ENCODE measurements at regions not wholly inside any gene's neighbourhood (a gene's known extent, or its start where the extent isn't known, plus 50 kb on each side); places are given as distances from the start of the nearest gene placed in this dataset.

DNA sequence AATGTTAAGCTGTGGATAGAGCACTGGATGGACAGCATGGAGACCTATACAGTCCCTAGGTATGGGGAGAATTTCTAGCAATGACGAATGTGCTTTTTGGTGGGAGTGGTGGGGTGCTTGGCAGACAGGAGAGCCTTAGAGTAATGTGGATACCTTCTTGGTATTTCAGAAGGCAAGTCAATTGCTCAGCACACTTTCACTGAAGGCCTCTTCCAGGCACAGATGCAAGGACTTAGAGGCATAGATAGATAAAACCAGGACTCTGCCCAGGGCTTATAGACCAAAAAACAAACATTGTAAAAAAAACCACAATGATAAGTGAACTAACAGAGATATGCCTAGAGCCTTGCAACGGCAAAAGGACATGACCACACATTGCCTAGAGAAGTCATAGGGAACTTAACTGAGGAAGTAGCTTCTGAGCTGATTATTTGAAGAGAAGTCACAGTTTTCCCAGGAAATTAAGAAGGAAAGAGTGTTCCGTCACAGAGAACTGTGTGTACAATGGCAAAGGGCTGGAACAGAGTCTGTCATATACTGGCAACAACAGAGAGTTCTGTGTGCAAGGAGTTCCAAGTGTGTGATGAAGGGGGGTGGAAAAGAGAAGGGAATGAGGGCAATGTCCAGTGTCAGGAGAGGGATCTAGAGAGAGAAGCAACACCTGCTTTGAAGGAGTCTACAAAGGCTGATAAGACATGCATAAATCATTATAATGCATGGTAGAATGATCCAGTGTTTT is 65.9 kb upstream of the PICALM start:
- DNase-seq (ENCODE audit: low read depth, low spot score): no peak
- H3K4me3 ChIP-seq (ENCODE audit: low read depth, low read length): no peak overlapping the region
- TF ChIP-seq, protein P1, sequence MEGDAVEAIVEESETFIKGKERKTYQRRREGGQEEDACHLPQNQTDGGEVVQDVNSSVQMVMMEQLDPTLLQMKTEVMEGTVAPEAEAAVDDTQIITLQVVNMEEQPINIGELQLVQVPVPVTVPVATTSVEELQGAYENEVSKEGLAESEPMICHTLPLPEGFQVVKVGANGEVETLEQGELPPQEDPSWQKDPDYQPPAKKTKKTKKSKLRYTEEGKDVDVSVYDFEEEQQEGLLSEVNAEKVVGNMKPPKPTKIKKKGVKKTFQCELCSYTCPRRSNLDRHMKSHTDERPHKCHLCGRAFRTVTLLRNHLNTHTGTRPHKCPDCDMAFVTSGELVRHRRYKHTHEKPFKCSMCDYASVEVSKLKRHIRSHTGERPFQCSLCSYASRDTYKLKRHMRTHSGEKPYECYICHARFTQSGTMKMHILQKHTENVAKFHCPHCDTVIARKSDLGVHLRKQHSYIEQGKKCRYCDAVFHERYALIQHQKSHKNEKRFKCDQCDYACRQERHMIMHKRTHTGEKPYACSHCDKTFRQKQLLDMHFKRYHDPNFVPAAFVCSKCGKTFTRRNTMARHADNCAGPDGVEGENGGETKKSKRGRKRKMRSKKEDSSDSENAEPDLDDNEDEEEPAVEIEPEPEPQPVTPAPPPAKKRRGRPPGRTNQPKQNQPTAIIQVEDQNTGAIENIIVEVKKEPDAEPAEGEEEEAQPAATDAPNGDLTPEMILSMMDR (IDR thresholded peaks at IDR 0.05; ENCODE audit: insufficient read depth, low read length, missing control alignments): no peak
- ChIA-PET CTCF (interaction anchor here (1.3 kb wide), 1 partner anchor 11 kb away, joined by 3 read pairs; no protein-coding TSS in a partner anchor), POLR2A (no interaction called here)

DNA sequence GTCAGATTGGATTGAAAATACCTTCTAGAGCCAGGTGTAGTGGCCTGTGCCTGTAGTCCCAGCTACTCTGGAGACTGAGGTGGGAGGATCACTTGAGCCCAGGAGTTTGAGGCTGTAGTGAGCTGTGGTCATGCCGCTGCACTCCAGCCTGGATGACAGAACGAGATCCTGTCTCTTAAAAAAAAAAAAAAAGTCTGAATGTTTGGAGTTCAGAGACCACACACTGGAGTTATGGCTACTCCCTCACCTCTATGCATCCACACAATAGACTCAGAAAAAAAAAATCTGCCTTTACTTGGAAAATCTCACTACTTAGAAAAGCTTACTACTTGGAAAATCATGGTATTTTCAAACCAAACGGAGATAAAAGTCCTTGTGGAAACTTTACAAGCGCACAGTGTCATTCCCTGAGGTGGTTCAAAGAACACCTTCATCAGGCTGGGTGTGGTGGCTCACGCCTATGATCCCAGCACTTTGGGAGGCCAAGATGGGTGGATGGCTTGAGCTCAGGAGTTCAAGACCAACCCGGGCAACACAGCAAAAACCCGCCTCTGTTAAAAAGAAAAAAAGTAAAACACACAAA is 63.9 kb upstream of the PICALM start:
- no peak overlapping the region for H3K4me3 ChIP-seq (ENCODE audit: low read depth, low read length)
- TF ChIP-seq, protein P1 (IDR thresholded peaks at IDR 0.05; ENCODE audit: insufficient read depth, low read length, missing control alignments): no peak
- DNase-seq (ENCODE audit: low read depth, low spot score): no peak
- ChIA-PET CTCF (no interaction called here), POLR2A (interaction anchor here (1.1 kb wide), 1 partner anchor 18 kb away, joined by 4 read pairs; no protein-coding TSS in a partner anchor)

DNA sequence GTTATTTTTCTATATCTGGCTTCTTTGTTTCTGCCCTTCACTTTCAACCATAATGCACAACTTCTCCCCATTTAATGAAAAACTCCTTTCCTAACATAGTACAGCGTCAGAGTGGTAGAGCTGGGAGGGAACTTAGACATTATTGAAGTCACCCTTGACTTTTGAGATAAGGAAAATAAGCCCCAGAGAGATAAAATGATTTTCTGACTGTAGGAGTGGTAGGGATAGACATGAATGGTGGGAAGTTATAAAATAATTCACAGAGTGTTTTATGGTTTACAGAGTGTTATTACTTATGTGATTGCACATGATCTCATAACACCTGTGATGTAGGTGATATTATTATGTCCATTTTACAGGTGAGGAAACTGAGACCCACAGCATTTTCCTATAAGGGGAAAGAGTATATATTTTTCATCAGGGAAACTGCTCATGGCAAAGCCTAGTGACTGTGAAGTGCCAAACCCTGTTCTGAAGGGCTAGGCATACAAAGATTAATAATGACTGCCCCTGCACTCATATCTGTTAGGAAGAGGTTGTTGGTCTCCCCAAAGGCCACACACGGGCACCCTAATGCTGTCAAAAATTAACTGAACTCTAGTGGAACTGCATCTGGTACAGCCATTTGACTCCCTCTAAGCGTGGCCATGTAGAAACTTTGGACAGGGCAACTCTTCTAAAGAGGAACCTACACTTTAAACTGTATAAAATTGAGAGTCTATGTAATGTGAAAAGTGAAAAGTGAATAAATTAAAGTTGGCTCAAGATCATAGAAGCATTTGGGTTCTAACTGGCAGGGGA is 61.1 kb upstream of the PICALM start:
- TF ChIP-seq, protein P1 (IDR thresholded peaks at IDR 0.05; ENCODE audit: insufficient read depth, low read length, missing control alignments): no peak
- DNase-seq (ENCODE audit: low read depth, low spot score): no peak
- no peak overlapping the region for H3K4me3 ChIP-seq (ENCODE audit: low read depth, low read length)
- POLR2A ChIA-PET: no interaction called here
- CTCF ChIA-PET: no interaction called here

DNA sequence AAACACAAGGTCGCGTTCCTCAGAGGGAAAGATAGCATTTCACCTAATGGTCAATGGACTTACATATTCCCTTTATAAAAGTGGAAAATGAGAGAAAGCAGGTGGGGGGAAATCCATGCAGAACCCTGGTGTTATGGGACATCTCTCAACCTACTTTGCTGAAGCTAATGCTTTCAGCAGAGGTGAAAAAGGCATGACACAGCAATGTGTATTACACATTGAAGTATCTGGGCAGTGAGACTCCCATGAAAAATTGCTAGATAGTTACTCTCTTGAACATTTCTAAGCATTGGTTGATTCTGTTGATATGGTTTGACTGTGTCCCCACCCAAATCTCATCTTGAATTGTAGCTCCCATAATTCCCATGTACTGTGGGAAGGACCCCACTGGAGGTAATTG is 60.0 kb upstream of the PICALM start:
- DNase-seq (ENCODE audit: low read depth, low spot score): no peak
- ChIA-PET POLR2A (no interaction called here), CTCF (no interaction called here)

DNA sequence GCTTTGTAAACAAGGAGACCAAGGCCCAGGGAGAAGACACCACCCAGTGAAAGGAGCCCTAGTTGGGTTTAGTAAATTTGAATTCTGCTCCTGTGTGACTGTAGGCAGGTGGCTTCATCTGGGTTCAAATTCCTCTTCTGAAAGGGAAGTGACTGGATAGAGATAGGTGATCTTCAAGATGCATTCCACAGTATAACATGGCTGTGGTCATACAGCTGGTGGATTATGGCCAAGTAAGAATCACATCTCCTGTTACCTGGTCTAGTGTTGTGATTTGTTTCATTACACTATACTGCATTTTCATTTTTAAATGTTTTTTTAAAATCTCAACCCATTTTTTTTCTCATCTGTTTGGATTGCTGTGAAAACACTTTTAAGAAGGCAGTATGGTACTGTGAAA is 58.0 kb upstream of the PICALM start:
- CTCF ChIA-PET: no interaction called here
- POLR2A ChIA-PET: no interaction called here
- DNase-seq (ENCODE audit: low read depth, low spot score): no peak

More for the DNA sequence above, 60.0 kb upstream of the PICALM start:
- no peak overlapping the region for H3K4me3 ChIP-seq (ENCODE audit: low read depth, low read length)
- TF ChIP-seq, protein P1 (IDR thresholded peaks at IDR 0.05; ENCODE audit: insufficient read depth, low read length, missing control alignments): no peak

More for the DNA sequence above, 58.0 kb upstream of the PICALM start:
- H3K4me3 ChIP-seq (ENCODE audit: low read depth, low read length): no peak overlapping the region
- TF ChIP-seq, protein P1 (IDR thresholded peaks at IDR 0.05; ENCODE audit: insufficient read depth, low read length, missing control alignments): no peak

Measured in AG04449 (cell line).